Smooth muscle cell (in vitro differentiated cells): ENCODE measurements at regions not wholly inside any gene's neighbourhood (a gene's known extent, or its start where the extent isn't known, plus 50 kb on each side); places are given as distances from the start of the nearest gene placed in this dataset.

ENCODE experiments used
- DNase-seq: peaks from one replicate; lab custom pipeline; 2025; ENCODE audit not compliant: unreplicated experiment; lab: John Stamatoyannopoulos, UW
- H2AFZ ChIP-seq: fragments of 200-600 bp; sonication (generic); 2 replicates; pipeline ENCODE4 v1.6.0; 2016; ENCODE audit warnings: antibody characterized with exemption, low read depth, mild to moderate bottlenecking
- H3F3A ChIP-seq: fragments of 200-600 bp; sonication (generic); 2 replicates; pipeline ENCODE4 v1.6.0; 2017; ENCODE audit warnings: antibody characterized with exemption, low read depth
- H3K27ac ChIP-seq: fragments of 200-600 bp; sonication (generic); 2 replicates; pipeline ENCODE4 v1.5.1; 2016; ENCODE audit warnings: low read depth, mild to moderate bottlenecking
- H3K27me3 ChIP-seq: fragments of 200-600 bp; sonication (generic); 2 replicates; pipeline ENCODE4 v1.6.1; 2016; ENCODE audit warnings: low read depth, mild to moderate bottlenecking
- H3K36me3 ChIP-seq: fragments of 200-600 bp; sonication (generic); 2 replicates; pipeline ENCODE4 v1.5.1; 2016; ENCODE audit warnings: low read depth
- H3K4me1 ChIP-seq: fragments of 200-600 bp; sonication (generic); 2 replicates; pipeline ENCODE4 v1.5.1; 2016; ENCODE audit warnings: low read depth
- H3K4me2 ChIP-seq: fragments of 200-600 bp; sonication (generic); 2 replicates; pipeline ENCODE4 v1.6.0; 2016; ENCODE audit warnings: mild to moderate bottlenecking
- H3K4me3 ChIP-seq: fragments of 200-600 bp; sonication (generic); 2 replicates; pipeline ENCODE4 v1.5.1; 2016; ENCODE audit warnings: mild to moderate bottlenecking
- H3K79me2 ChIP-seq: fragments of 200-600 bp; sonication (generic); 2 replicates; pipeline ENCODE4 v1.6.0; 2016; ENCODE audit warnings: low read depth, mild to moderate bottlenecking
- H3K9ac ChIP-seq: fragments of 200-600 bp; sonication (generic); 2 replicates; pipeline ENCODE4 v1.6.0; 2016; ENCODE audit warnings: low read depth
- H3K9me3 ChIP-seq: fragments of 200-600 bp; sonication (generic); replicated peaks from 2 replicates; pipeline ENCODE4 v1.5.1; 2016; ENCODE audit warnings: low read depth
- H4K20me1 ChIP-seq: fragments of 200-600 bp; sonication (generic); 2 replicates; pipeline ENCODE4 v1.6.0; 2016; ENCODE audit warnings: low read depth
- CTCF ChIP-seq: fragments of 200-600 bp; sonication (generic); IDR thresholded peaks from 2 replicates; pipeline ENCODE4 v1.5.1; 2017; ENCODE audit warnings: borderline replicate concordance, mild to moderate bottlenecking, antibody characterized with exemption; ENCODE audit not compliant: insufficient read depth, poor library complexity, severe bottlenecking
- WGBS: methylation state at CpG from one replicate; pipeline ENCODE4 v1.1.7; 2016; ENCODE audit warnings: low lambda C conversion rate; 5-methylcytosine and 5-hydroxymethylcytosine counted together

- 88% methylated on average over 3 of the region's 3 CpGs for WGBS
- H3K79me2 ChIP-seq: no peaks in the 10 kb centered on the region
- H3K27me3 ChIP-seq: no peaks in the 10 kb centered on the region
- H2AFZ ChIP-seq: no peak overlapping the region
- no peak overlapping the region for H3K4me2 ChIP-seq
- H3K4me1 ChIP-seq: no peaks in the 10 kb centered on the region
- no peak for DNase-seq
- H3F3A ChIP-seq: no peaks in the 10 kb centered on the region
- H3K9me3 ChIP-seq: no peaks in the 10 kb centered on the region
- H3K4me3 ChIP-seq: no peak overlapping the region
- no peak overlapping the region for H3K27ac ChIP-seq
- no peak overlapping the region for H3K9ac ChIP-seq
- TF ChIP-seq CTCF: no peak
- no peaks in the 10 kb centered on the region for H4K20me1 ChIP-seq
- H3K36me3 ChIP-seq: no peaks in the 10 kb centered on the region
Measured at GRCh38 chr14:98698341-98698740, 573.7 kb downstream of the BCL11B start.

GRCh38 chr14:98700748-98701147 lies 571.2 kb downstream of the BCL11B start:
- no peak overlapping the region for H3K9ac ChIP-seq
- 82% methylated on average over 3 of the region's 3 CpGs for WGBS
- H2AFZ ChIP-seq: no peak overlapping the region
- no peak overlapping the region for H3K27ac ChIP-seq
- no peak for TF ChIP-seq CTCF
- H3K27me3 ChIP-seq: no peaks in the 10 kb centered on the region
- H3K36me3 ChIP-seq: no peaks in the 10 kb centered on the region
- no peaks in the 10 kb centered on the region for H4K20me1 ChIP-seq
- H3K9me3 ChIP-seq: no peaks in the 10 kb centered on the region
- no peak overlapping the region for H3K4me2 ChIP-seq
- no peaks in the 10 kb centered on the region for H3K79me2 ChIP-seq
- DNase-seq: no peak
- no peaks in the 10 kb centered on the region for H3K4me1 ChIP-seq
- H3F3A ChIP-seq: no peaks in the 10 kb centered on the region
- H3K4me3 ChIP-seq: no peak overlapping the region

- Histone ChIP-seq H3K4me2 (no peak overlapping the region), H3K9me3 (no peaks in the 10 kb centered on the region), H3K79me2 (no peaks in the 10 kb centered on the region), H3K27me3 (no peaks in the 10 kb centered on the region), H3K4me3 (no peak overlapping the region), H2AFZ (no peak overlapping the region), H3K36me3 (no peaks in the 10 kb centered on the region), H4K20me1 (no peaks in the 10 kb centered on the region), H3K9ac (no peak overlapping the region), H3K4me1 (no peaks in the 10 kb centered on the region), H3F3A (no peaks in the 10 kb centered on the region), H3K27ac (no peak overlapping the region)
- WGBS: 80% methylated on average over 5 of the region's 5 CpGs
- no peak for TF ChIP-seq CTCF
- no peak for DNase-seq
Measured at GRCh38 chr14:98701377-98701776, 570.6 kb downstream of the BCL11B start.

GRCh38 chr14:98704441-98704840 lies 567.6 kb downstream of the BCL11B start:
- Histone ChIP-seq H3K9me3 (no peaks in the 10 kb centered on the region), H4K20me1 (no peaks in the 10 kb centered on the region), H3K27ac (no peak overlapping the region), H3K4me1 (no peaks in the 10 kb centered on the region), H3K4me3 (no peak overlapping the region), H3K27me3 (peaks cover 4% of the 10 kb centered on the region), H2AFZ (no peak overlapping the region), H3K4me2 (no peak overlapping the region), H3K9ac (no peak overlapping the region), H3F3A (no peaks in the 10 kb centered on the region), H3K79me2 (no peaks in the 10 kb centered on the region), H3K36me3 (no peaks in the 10 kb centered on the region)
- no peak for TF ChIP-seq CTCF
- WGBS: 52% methylated on average over 3 of the region's 3 CpGs
- no peak for DNase-seq
